Ishikawa (cell line): ENCODE measurements at regions not wholly inside any gene's neighbourhood (a gene's known extent, or its start where the extent isn't known, plus 50 kb on each side); places are given as distances from the start of the nearest gene placed in this dataset.

Experiments used
- CREB1 ChIP-seq: IDR thresholded peaks from 2 replicates; pipeline ENCODE4 v1.6.1; 2012; ENCODE audit warnings: low read depth
- EGR1 ChIP-seq: IDR thresholded peaks from 2 replicates; pipeline ENCODE4 v1.6.1; 2012
- EP300 ChIP-seq: IDR thresholded peaks from 2 replicates; pipeline ENCODE4 v1.6.1; 2012; ENCODE audit warnings: borderline replicate concordance
- TAF1 ChIP-seq: IDR thresholded peaks from 2 replicates; pipeline ENCODE4 v1.6.1; 2012; ENCODE audit warnings: low read depth, mild to moderate bottlenecking
- TF ChIP-seq, protein P1 (sequence below): IDR thresholded peaks from 2 replicates; pipeline ENCODE4 v1.6.1; 2012

DNA sequence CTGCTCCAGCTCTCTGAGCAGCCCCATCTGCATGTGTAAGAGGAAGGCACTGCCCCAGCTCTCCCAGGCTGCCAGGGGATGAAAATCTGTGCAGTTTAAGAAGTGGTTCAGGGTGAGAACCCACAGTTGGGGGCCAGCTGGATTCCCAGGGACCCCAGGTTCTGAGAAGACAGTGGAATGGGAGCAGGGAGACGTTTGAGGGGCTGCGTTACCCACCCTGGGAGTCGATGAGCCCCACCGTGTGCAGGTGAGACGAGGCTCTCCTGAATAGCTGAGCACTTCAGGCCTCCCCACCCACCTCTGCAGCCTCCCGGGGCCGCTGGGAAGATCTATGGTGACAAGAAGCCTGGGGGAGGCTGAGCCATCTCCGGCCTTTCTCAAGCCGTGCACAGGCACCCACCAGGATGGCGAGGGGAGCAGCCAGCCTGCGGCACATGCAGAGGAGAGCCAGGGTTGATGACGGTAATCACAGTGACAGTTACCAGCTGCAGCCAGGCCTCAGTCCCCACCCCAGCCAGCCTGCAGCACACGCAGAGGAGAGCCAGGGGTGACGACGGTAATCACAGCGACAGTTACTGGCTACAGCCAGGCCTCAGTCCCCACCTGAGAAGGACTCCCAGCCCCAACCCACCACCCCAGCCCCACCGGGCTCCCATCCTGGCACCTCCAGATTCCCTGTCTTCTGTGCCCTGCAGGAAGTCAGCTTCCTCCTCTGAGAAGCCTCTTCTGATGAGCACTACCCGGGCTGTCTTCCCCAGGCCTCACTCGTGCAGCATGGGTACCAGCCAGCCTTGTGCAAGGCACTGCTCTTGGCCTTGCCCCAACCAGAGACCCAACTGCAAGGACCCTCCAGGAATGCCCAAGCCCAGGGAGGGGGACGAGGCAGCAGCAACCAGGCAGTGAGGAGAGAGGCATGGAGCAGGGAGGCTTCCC, 150.8 kb upstream of the PPP1R26 start:
- TF ChIP-seq EGR1 (no peak), CREB1 (no peak), EP300 (no peak), TAF1 (no peak)
- TF ChIP-seq, protein P1, sequence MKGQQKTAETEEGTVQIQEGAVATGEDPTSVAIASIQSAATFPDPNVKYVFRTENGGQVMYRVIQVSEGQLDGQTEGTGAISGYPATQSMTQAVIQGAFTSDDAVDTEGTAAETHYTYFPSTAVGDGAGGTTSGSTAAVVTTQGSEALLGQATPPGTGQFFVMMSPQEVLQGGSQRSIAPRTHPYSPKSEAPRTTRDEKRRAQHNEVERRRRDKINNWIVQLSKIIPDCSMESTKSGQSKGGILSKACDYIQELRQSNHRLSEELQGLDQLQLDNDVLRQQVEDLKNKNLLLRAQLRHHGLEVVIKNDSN: no peak
